ENCODE measurements at regions not wholly inside any gene's neighbourhood (a gene's known extent, or its start where the extent isn't known, plus 50 kb on each side); places are given as distances from the start of the nearest gene placed in this dataset.

GRCh38 chr3:104133630-104134029, 1233.1 kb upstream of the ALCAM start:
- no peak for DNase-seq (ENCODE audit: low read depth)
- H3K4me3 ChIP-seq (ENCODE audit: low read depth, low read length) = no peak overlapping the region
- TF ChIP-seq, protein P1, sequence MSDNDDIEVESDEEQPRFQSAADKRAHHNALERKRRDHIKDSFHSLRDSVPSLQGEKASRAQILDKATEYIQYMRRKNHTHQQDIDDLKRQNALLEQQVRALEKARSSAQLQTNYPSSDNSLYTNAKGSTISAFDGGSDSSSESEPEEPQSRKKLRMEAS (IDR thresholded peaks at IDR 0.05; ENCODE audit: low read depth, low read length) = no peak
- TF ChIP-seq POLR2A (IDR thresholded peaks at IDR 0.05; ENCODE audit: extremely low read depth, insufficient read length) = no peak
- no peak for TF ChIP-seq MYC (IDR thresholded peaks at IDR 0.05; ENCODE audit: low read depth, low read length)
- TF ChIP-seq, protein P2, sequence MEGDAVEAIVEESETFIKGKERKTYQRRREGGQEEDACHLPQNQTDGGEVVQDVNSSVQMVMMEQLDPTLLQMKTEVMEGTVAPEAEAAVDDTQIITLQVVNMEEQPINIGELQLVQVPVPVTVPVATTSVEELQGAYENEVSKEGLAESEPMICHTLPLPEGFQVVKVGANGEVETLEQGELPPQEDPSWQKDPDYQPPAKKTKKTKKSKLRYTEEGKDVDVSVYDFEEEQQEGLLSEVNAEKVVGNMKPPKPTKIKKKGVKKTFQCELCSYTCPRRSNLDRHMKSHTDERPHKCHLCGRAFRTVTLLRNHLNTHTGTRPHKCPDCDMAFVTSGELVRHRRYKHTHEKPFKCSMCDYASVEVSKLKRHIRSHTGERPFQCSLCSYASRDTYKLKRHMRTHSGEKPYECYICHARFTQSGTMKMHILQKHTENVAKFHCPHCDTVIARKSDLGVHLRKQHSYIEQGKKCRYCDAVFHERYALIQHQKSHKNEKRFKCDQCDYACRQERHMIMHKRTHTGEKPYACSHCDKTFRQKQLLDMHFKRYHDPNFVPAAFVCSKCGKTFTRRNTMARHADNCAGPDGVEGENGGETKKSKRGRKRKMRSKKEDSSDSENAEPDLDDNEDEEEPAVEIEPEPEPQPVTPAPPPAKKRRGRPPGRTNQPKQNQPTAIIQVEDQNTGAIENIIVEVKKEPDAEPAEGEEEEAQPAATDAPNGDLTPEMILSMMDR (IDR thresholded peaks at IDR 0.05; ENCODE audit: low read depth, low read length) = no peak

DNA sequence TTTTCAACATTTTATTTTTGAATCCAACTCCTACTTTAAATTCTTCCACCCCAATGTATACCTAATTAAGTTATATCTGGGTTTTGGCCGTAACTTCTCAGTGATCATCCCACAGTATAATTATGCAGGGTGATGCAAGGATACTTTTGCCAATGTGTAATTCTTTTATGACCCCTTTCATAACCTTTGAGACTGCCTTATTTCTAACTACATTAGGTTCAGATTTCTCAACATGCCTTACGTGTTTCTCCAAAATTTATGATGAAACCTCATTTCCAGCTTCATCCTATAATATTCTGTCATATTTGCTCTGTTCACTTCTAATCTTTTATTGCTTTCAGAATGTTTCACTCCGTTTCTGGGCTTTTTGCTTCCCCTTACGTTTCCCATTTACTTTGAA, 1229.6 kb upstream of the ALCAM start:
- DNase-seq (ENCODE audit: low read depth) = no peak
- H3K4me3 ChIP-seq (ENCODE audit: low read depth, low read length) = no peak overlapping the region
- TF ChIP-seq MYC (IDR thresholded peaks at IDR 0.05; ENCODE audit: low read depth, low read length) (no peak), POLR2A (IDR thresholded peaks at IDR 0.05; ENCODE audit: extremely low read depth, insufficient read length) (no peak)
- TF ChIP-seq, protein P1 (IDR thresholded peaks at IDR 0.05; ENCODE audit: low read depth, low read length) = no peak
- TF ChIP-seq, protein P2 (IDR thresholded peaks at IDR 0.05; ENCODE audit: low read depth, low read length) = no peak

DNA sequence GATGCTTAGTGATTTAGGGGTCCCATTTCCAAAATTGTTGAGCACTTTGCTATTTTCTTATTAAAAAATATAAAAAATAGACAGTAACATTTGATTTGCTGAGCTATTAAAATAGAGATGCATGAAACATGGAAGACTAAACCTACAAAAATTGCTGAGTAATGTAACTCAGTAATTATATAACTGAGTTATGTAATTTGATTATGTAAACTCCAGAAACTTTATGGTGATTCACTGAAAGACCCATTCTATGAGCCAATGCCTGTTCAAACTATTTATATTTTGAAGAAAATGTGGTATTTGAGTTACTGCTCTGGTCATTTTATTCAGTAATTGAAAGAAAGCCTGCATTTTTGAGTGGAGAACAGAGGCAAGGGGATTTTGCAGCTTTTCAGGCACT, 1221.5 kb upstream of the ALCAM start:
- no peak overlapping the region for H3K4me3 ChIP-seq (ENCODE audit: low read depth, low read length)
- TF ChIP-seq POLR2A (IDR thresholded peaks at IDR 0.05; ENCODE audit: extremely low read depth, insufficient read length) = no peak
- TF ChIP-seq, protein P2 (IDR thresholded peaks at IDR 0.05; ENCODE audit: low read depth, low read length) = no peak
- TF ChIP-seq MYC (IDR thresholded peaks at IDR 0.05; ENCODE audit: low read depth, low read length) = no peak
- TF ChIP-seq, protein P1 (IDR thresholded peaks at IDR 0.05; ENCODE audit: low read depth, low read length) = no peak
- no peak for DNase-seq (ENCODE audit: low read depth)

GRCh38 chr3:104149154-104149553, 1217.6 kb upstream of the ALCAM start:
- no peak for DNase-seq (ENCODE audit: low read depth)
- no peak overlapping the region for H3K4me3 ChIP-seq (ENCODE audit: low read depth, low read length)
- TF ChIP-seq POLR2A (IDR thresholded peaks at IDR 0.05; ENCODE audit: extremely low read depth, insufficient read length) = no peak
- TF ChIP-seq, protein P1 (IDR thresholded peaks at IDR 0.05; ENCODE audit: low read depth, low read length) = no peak
- TF ChIP-seq, protein P2 (IDR thresholded peaks at IDR 0.05; ENCODE audit: low read depth, low read length) = no peak
- no peak for TF ChIP-seq MYC (IDR thresholded peaks at IDR 0.05; ENCODE audit: low read depth, low read length)

- no peak overlapping the region for H3K4me3 ChIP-seq (ENCODE audit: low read depth, low read length)
- DNase-seq (ENCODE audit: low read depth) = no peak
- TF ChIP-seq MYC (IDR thresholded peaks at IDR 0.05; ENCODE audit: low read depth, low read length) = no peak
- TF ChIP-seq, protein P1 (IDR thresholded peaks at IDR 0.05; ENCODE audit: low read depth, low read length) = no peak
- TF ChIP-seq, protein P2 (IDR thresholded peaks at IDR 0.05; ENCODE audit: low read depth, low read length) = no peak
- TF ChIP-seq POLR2A (IDR thresholded peaks at IDR 0.05; ENCODE audit: extremely low read depth, insufficient read length) = no peak
Observed at GRCh38 chr3:104150724-104151123, 1216.0 kb upstream of the ALCAM start.

GRCh38 chr3:104154896-104155295, 1211.8 kb upstream of the ALCAM start:
- H3K4me3 ChIP-seq (ENCODE audit: low read depth, low read length) = no peak overlapping the region
- TF ChIP-seq POLR2A (IDR thresholded peaks at IDR 0.05; ENCODE audit: extremely low read depth, insufficient read length) = no peak
- TF ChIP-seq, protein P1 (IDR thresholded peaks at IDR 0.05; ENCODE audit: low read depth, low read length) = no peak
- no peak for TF ChIP-seq MYC (IDR thresholded peaks at IDR 0.05; ENCODE audit: low read depth, low read length)
- TF ChIP-seq, protein P2 (IDR thresholded peaks at IDR 0.05; ENCODE audit: low read depth, low read length) = no peak

More at GRCh38 chr3:104154896-104155295, 1211.8 kb upstream of the ALCAM start:
- DNase-seq (ENCODE audit: low read depth) = no peak

Measured in NB4 (cell line).